ENCODE measurements at regions not wholly inside any gene's neighbourhood (a gene's known extent, or its start where the extent isn't known, plus 50 kb on each side); places are given as distances from the start of the nearest gene placed in this dataset.

DNA sequence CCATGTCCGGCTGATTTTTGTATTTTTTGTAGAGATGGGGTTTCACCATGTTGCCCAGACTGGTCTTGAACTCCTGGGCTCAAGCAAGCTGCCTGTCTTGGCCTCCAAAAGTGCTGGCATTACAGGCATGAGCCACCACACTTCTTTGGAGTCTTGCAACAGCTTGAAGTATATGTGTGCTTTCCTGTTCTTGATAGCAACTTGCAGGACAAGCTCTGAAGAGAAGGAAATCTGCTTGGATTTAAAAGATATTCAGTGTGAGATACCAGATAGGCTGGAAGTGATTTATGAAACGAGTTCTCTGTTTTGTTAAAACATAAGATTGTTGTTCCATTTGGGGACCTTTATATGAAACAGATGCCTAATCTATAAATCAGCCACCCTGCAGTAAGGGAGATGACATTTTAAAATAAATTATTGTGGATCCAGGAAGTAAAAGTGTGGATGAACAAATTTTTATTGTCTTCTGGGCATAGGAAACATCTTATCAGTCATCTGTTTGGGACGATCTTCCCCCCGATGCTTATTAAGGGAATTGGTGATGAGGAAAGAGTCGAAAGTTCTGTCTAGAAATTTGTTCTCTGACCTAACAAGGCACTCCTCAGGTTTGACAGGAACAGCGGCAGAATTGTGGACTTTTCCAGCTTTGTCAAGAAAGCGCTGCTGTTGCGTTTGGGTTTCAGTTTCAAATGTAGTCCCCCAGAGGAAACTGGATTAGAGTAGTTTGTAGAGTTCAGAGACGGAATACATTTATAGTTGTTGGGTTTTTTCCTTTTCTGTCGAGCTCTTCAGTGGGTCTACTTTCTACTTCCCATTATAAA, 53.7 kb upstream of the MAGI1 start:
- TF ChIP-seq CTCF (IDR thresholded peaks at IDR 0.05) (no peak), POLR2A (IDR thresholded peaks at IDR 0.05) (no peak), POLR2AphosphoS5 (IDR thresholded peaks at IDR 0.05) (no peak), EP300 (IDR thresholded peaks at IDR 0.05) (no peak)

Data from stomach (tissue), 4 donors.